H1 (cell line): ENCODE measurements at regions not wholly inside any gene's neighbourhood (a gene's known extent, or its start where the extent isn't known, plus 50 kb on each side); places are given as distances from the start of the nearest gene placed in this dataset.
"Not testable (repeated sequence)": the region's sequence is repeated elsewhere in the genome, so short reads cannot be mapped to it uniquely, and the experiment has no call there.

Source experiments
- CTCF ChIA-PET: fragments of 300-600 bp; sonication (Branson Sonifier 250); formaldehyde crosslinking; loops from one replicate; lab custom pipeline; 2021; ENCODE audit not compliant: partially characterized antibody; lab: Charles Lee
- POLR2A ChIA-PET: fragments of 300-600 bp; sonication (Branson Sonifier 250); formaldehyde crosslinking; loops from one replicate; lab custom pipeline; 2021; ENCODE audit warnings: inconsistent platforms; ENCODE audit not compliant: partially characterized antibody; lab: Charles Lee
- DNase-seq, 2 experiments: peaks; one replicate each; pipeline versions ENCODE4 v3.0.0 to v3.0.0-alpha.2; 2010 to 2022; ENCODE audit warnings: low spot score in 2 of 2, low read depth in 1 of 2, mixed read lengths in 1 of 2
- FAIRE-seq: peaks from 2 replicates; lab custom pipeline; 2011; peaks lifted over from hg19 to GRCh38; lab: Jason Lieb, UNC
- H2AFZ ChIP-seq: 2 replicates; pipeline ENCODE4 v1.8.1; 2012; ENCODE audit warnings: low read length, inconsistent platforms
- H2AK5ac ChIP-seq: 2 replicates; pipeline ENCODE4 v1.6.1; 2013; ENCODE audit warnings: low read depth, low read length
- H2BK120ac ChIP-seq: replicated peaks from 2 replicates; pipeline ENCODE3; 2013; ENCODE audit warnings: low read depth, low read length, inconsistent platforms
- H2BK12ac ChIP-seq: 2 replicates; pipeline ENCODE4 v1.6.1; 2013; ENCODE audit warnings: low read depth, low read length
- H2BK15ac ChIP-seq: 2 replicates; pipeline ENCODE4 v1.6.1; 2013; ENCODE audit warnings: low read length
- H2BK20ac ChIP-seq: 2 replicates; pipeline ENCODE4 v1.6.1; 2013; ENCODE audit warnings: low read length
- H2BK5ac ChIP-seq: 2 replicates; pipeline ENCODE4 v1.6.1; 2013; ENCODE audit warnings: low read depth, low read length
- H3K14ac ChIP-seq: 2 replicates; pipeline ENCODE4 v1.6.1; 2013; ENCODE audit warnings: inconsistent platforms; ENCODE audit not compliant: insufficient read length
- H3K18ac ChIP-seq: 2 replicates; pipeline ENCODE4 v1.6.1; 2013; ENCODE audit warnings: low read length; ENCODE audit errors: extremely low read depth
- H3K23ac ChIP-seq: 2 replicates; pipeline ENCODE4 v1.6.1; 2013; ENCODE audit warnings: inconsistent platforms; ENCODE audit not compliant: insufficient read length
- H3K23me2 ChIP-seq: 2 replicates; pipeline ENCODE4 v1.6.1; 2013; ENCODE audit warnings: low read depth, low read length
- H3K27ac ChIP-seq: 2 replicates; pipeline ENCODE4 v1.6.1; 2011; ENCODE audit warnings: low read depth, low read length, inconsistent platforms
- H3K27me3 ChIP-seq, 4 experiments: replicated peaks in 1 of 4; 1 replicate in 1 of 4; 2 replicates in 3 of 4; pipeline versions ENCODE4 v1.6.1 to v1.8.1; 2011 to 2013; ENCODE audit warnings: low read length in 3 of 4, mild to moderate bottlenecking in 3 of 4, inconsistent platforms in 2 of 4, mixed read lengths in 2 of 4, moderate library complexity in 1 of 4; ENCODE audit not compliant: control insufficient read depth in 3 of 4, insufficient read depth in 3 of 4; ENCODE audit errors: extremely low read depth in 1 of 4
- H3K36me3 ChIP-seq, 4 experiments: 2 replicates each; pipeline versions ENCODE4 v1.6.1 to v1.8.1; 2011 to 2013; ENCODE audit warnings: mild to moderate bottlenecking in 4 of 4, low read length in 3 of 4, moderate library complexity in 2 of 4, control low read depth in 1 of 4, inconsistent platforms in 1 of 4; ENCODE audit not compliant: insufficient read depth in 4 of 4, control insufficient read depth in 2 of 4
- H3K4ac ChIP-seq: replicated peaks from 2 replicates; pipeline ENCODE3; 2013; ENCODE audit warnings: low read length, low read depth, mixed read lengths, inconsistent platforms; ENCODE audit not compliant: insufficient read length
- H3K4me1 ChIP-seq, 4 experiments: replicated peaks in 1 of 4; 1 replicate in 1 of 4; 2 replicates in 3 of 4; pipeline versions ENCODE4 v1.6.1 to v1.8.1; 2011 to 2013; ENCODE audit warnings: low read length in 3 of 4, inconsistent platforms in 2 of 4, mixed read lengths in 1 of 4; ENCODE audit not compliant: insufficient read depth in 4 of 4, control insufficient read depth in 3 of 4
- H3K4me2 ChIP-seq, 2 experiments: 2 replicates each; pipeline versions ENCODE4 v1.6.1 to v1.8.1; 2011 to 2013; ENCODE audit warnings: low read depth in 2 of 2, low read length in 2 of 2, control low read depth in 1 of 2, inconsistent platforms in 1 of 2, mild to moderate bottlenecking in 1 of 2; ENCODE audit not compliant: insufficient read depth in 1 of 2
- H3K4me3 ChIP-seq, 4 experiments: fragments of 200-600, 300-600 bp in 1 of 4; sonication (generic), shearing (Covaris generic), sonication (Bioruptor Twin) in 1 of 4; 2 replicates each; pipeline versions ENCODE4 v1.5.1 to v1.8.1; 2011 to 2016; ENCODE audit warnings: low read length in 4 of 4, low read depth in 3 of 4, control low read depth in 2 of 4, inconsistent platforms in 2 of 4, mild to moderate bottlenecking in 2 of 4, mixed read lengths in 1 of 4, moderate library complexity in 1 of 4; ENCODE audit not compliant: insufficient read depth in 2 of 4; ENCODE audit errors: extremely low read depth in 1 of 4
- H3K56ac ChIP-seq: replicated peaks from 2 replicates; pipeline ENCODE3; 2013; ENCODE audit warnings: low read depth, mild to moderate bottlenecking, mixed read lengths, low read length, inconsistent platforms; ENCODE audit not compliant: insufficient read length
- H3K79me1 ChIP-seq: 2 replicates; pipeline ENCODE4 v1.6.1; 2013; ENCODE audit warnings: low read depth, low read length, control low read depth
- H3K79me2 ChIP-seq, 2 experiments: 2 replicates each; pipeline versions ENCODE4 v1.6.1 to v1.8.1; 2012 to 2013; ENCODE audit warnings: low read length in 2 of 2, mild to moderate bottlenecking in 2 of 2, inconsistent platforms in 1 of 2; ENCODE audit not compliant: insufficient read depth in 2 of 2, control insufficient read depth in 1 of 2
- H3K9ac ChIP-seq, 4 experiments: replicated peaks in 1 of 4; 1 replicate in 1 of 4; 2 replicates in 3 of 4; pipeline versions ENCODE4 v1.6.1 to v1.8.1; 2011 to 2013; ENCODE audit warnings: low read depth in 3 of 4, low read length in 3 of 4, control low read depth in 2 of 4, mild to moderate bottlenecking in 2 of 4, moderate library complexity in 2 of 4, inconsistent platforms in 1 of 4; ENCODE audit errors: extremely low read depth in 1 of 4
- H3K9me3 ChIP-seq, 2 experiments: 2 replicates each; pipeline versions ENCODE4 v1.6.1 to v1.8.1; 2012 to 2013; ENCODE audit warnings: mild to moderate bottlenecking in 2 of 2, moderate library complexity in 2 of 2, control low read depth in 1 of 2, inconsistent platforms in 1 of 2, low read depth in 1 of 2, low read length in 1 of 2, mixed read lengths in 1 of 2; ENCODE audit not compliant: insufficient read depth in 2 of 2
- H4K20me1 ChIP-seq, 2 experiments: replicated peaks in 1 of 2; 2 replicates each; pipeline versions ENCODE3 to v1.8.1; 2011 to 2013; ENCODE audit warnings: inconsistent platforms in 2 of 2, low read length in 2 of 2, mild to moderate bottlenecking in 1 of 2; ENCODE audit not compliant: insufficient read depth in 2 of 2, control insufficient read depth in 1 of 2
- H4K5ac ChIP-seq: 2 replicates; pipeline ENCODE4 v1.6.1; 2013; ENCODE audit warnings: low read length, low read depth, mixed read lengths, inconsistent platforms; ENCODE audit not compliant: insufficient read length
- H4K8ac ChIP-seq: 2 replicates; pipeline ENCODE4 v1.8.0; 2013; ENCODE audit warnings: mild to moderate bottlenecking, moderate library complexity, low read length, inconsistent platforms; ENCODE audit not compliant: insufficient read depth; ENCODE audit errors: extremely low read depth
- H4K91ac ChIP-seq: replicated peaks from 2 replicates; pipeline ENCODE3; 2013; ENCODE audit warnings: low read length, mixed read lengths, inconsistent platforms; ENCODE audit not compliant: insufficient read length
- CREB1 ChIP-seq: IDR thresholded peaks from 2 replicates; pipeline ENCODE4 v1.6.1; 2012; ENCODE audit warnings: inconsistent platforms
- JUN ChIP-seq: IDR thresholded peaks from 2 replicates; pipeline ENCODE4 v1.6.1; 2011; ENCODE audit warnings: low read depth, mild to moderate bottlenecking, improper control_type of control experiment, low read length
- SRF ChIP-seq: IDR thresholded peaks from 2 replicates; pipeline ENCODE4 v1.6.1; 2011; ENCODE audit warnings: mild to moderate bottlenecking, low read depth, low read length, moderate library complexity
- TAF7 ChIP-seq: optimal IDR thresholded peaks from 2 replicates; pipeline ENCODE3; 2011; ENCODE audit warnings: low read depth, mild to moderate bottlenecking, inconsistent platforms, low read length, moderate library complexity, borderline replicate concordance
- TEAD4 ChIP-seq: IDR thresholded peaks from 2 replicates; pipeline ENCODE4 v1.6.1; 2012; ENCODE audit warnings: low read depth, low read length, inconsistent platforms, mixed read lengths
- ZNF274 ChIP-seq: IDR thresholded peaks from 2 replicates; pipeline ENCODE4 v1.7.0; 2012; ENCODE audit warnings: low read length, borderline replicate concordance; ENCODE audit errors: extremely low read depth
- WGBS, 2 experiments: shearing (Covaris generic) in 1 of 2; methylation state at CpG; one replicate each; pipeline versions ENCODE4 v1.1.6 to v1.1.7; 2013 to 2015; ENCODE audit warnings: low lambda C conversion rate in 2 of 2, mixed read lengths in 2 of 2, inconsistent platforms in 1 of 2, low coverage in 1 of 2, missing lambda C conversion rate in 1 of 2; ENCODE audit not compliant: insufficient replicate concordance in 2 of 2, insufficient coverage in 1 of 2, insufficient read length in 1 of 2; ENCODE audit errors: extremely low coverage in 1 of 2, missing lambda C conversion rate in 1 of 2; 5-methylcytosine and 5-hydroxymethylcytosine counted together
- TF ChIP-seq, protein P1 (sequence below): IDR thresholded peaks from 2 replicates; pipeline ENCODE4 v1.6.1; 2011; ENCODE audit warnings: low read length, improper control_type of control experiment

DNA sequence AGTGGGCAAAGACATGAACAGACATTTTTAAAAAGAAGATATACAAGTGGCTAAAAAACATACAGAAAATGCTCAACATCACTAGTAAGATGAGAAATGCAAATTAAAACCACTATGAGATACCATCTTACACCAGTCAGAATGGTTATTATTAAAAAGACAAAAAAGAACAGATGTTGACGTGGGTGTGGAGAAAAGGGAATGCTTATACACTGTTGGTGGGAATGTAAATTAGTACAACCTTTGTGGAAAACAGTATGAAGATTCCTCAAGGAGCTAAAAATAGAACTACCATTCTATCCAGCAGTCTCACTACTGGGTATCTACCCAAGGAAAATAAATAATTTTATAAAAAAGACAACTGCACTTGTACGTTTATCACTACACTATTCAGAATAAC is 73.9 kb downstream of the EBNA1BP2 start (continued):
- TF ChIP-seq, protein P1, sequence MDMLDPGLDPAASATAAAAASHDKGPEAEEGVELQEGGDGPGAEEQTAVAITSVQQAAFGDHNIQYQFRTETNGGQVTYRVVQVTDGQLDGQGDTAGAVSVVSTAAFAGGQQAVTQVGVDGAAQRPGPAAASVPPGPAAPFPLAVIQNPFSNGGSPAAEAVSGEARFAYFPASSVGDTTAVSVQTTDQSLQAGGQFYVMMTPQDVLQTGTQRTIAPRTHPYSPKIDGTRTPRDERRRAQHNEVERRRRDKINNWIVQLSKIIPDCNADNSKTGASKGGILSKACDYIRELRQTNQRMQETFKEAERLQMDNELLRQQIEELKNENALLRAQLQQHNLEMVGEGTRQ: no peak
- no peak for TF ChIP-seq TAF7
- no peak for TF ChIP-seq JUN
- TF ChIP-seq SRF: no peak
- no peak for TF ChIP-seq ZNF274
- no peak for TF ChIP-seq CREB1
- no peak for TF ChIP-seq TEAD4
- TF ChIP-seq, all 59 proteins: peak for 0

DNA sequence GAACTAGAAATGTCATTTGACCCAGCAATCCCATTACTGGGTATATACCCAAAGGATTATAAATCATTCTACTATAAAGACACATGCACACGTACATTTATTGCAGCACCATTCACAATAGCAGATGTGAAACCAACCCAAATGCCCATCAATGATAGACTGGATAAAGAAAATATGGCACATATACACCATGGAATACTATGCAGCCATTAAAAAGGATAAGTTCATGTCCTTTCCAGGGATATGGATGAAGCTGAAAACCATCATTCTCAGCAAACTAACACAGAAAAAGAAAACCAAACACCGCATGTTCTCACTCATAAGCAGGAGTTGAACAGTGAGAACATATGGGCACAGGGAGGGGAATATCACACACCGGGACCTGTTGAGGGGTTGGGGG is 75.6 kb downstream of the EBNA1BP2 start:
- H2BK120ac ChIP-seq, POLR2A ChIA-PET, H3K36me3 ChIP-seq, H3K4ac ChIP-seq, H2AFZ ChIP-seq, H2BK15ac ChIP-seq, H3K23ac ChIP-seq, H3K18ac ChIP-seq, H3K9ac ChIP-seq, H3K23me2 ChIP-seq, H3K14ac ChIP-seq, H4K91ac ChIP-seq, H3K4me1 ChIP-seq, H3K4me3 ChIP-seq, H3K9me3 ChIP-seq, H4K8ac ChIP-seq, H2BK12ac ChIP-seq, H4K5ac ChIP-seq, H3K4me2 ChIP-seq, H3K79me1 ChIP-seq, H3K56ac ChIP-seq, H3K79me2 ChIP-seq, DNase-seq, H2AK5ac ChIP-seq, H2BK20ac ChIP-seq, H3K27me3 ChIP-seq, H2BK5ac ChIP-seq, H3K27ac ChIP-seq, H4K20me1 ChIP-seq, FAIRE-seq: not testable (repeated sequence)
- CTCF ChIA-PET: interaction anchor here (0.7 kb wide), 1 partner anchor 12 kb away, joined by 4 read pairs; no protein-coding TSS in a partner anchor
- 92% methylated on average over 3 of the region's 3 CpGs; no CpG with 5 or more reads in 1 of the 2 experiments for WGBS, 2 experiments
